Urinary bladder (tissue), 3 donors: ENCODE measurements at regions not wholly inside any gene's neighbourhood (a gene's known extent, or its start where the extent isn't known, plus 50 kb on each side); places are given as distances from the start of the nearest gene placed in this dataset.
"Not testable (repeated sequence)": the region's sequence is repeated elsewhere in the genome, so short reads cannot be mapped to it uniquely, and the experiment has no call there.

Source experiments
- DNase-seq: peaks from one replicate; pipeline ENCODE4 v3.0.0-alpha.2; 2015; ENCODE audit errors: extremely low spot score
- H3K27ac ChIP-seq: one replicate; pipeline ENCODE4 v1.5.1; 2013; ENCODE audit warnings: low read depth, mild to moderate bottlenecking, moderate library complexity
- H3K36me3 ChIP-seq: one replicate; pipeline ENCODE4 v1.6.1; 2013; ENCODE audit warnings: mild to moderate bottlenecking, moderate library complexity; ENCODE audit not compliant: insufficient read depth
- H3K4me1 ChIP-seq: one replicate; pipeline ENCODE4 v1.6.1; 2013; ENCODE audit warnings: mild to moderate bottlenecking, moderate library complexity; ENCODE audit not compliant: insufficient read depth
- H3K4me3 ChIP-seq: one replicate; pipeline ENCODE4 v1.5.1; 2013; ENCODE audit warnings: low read depth, low read length
- WGBS: extraction: QIAGEN DNeasy Blood & Tissue Kit; methylation state at CpG from one replicate; pipeline ENCODE4 v1.1.7; 2013; 5-methylcytosine and 5-hydroxymethylcytosine counted together
- donor health status: healthy with polysubstance abuse.
- donor health status: healthy.

DNA sequence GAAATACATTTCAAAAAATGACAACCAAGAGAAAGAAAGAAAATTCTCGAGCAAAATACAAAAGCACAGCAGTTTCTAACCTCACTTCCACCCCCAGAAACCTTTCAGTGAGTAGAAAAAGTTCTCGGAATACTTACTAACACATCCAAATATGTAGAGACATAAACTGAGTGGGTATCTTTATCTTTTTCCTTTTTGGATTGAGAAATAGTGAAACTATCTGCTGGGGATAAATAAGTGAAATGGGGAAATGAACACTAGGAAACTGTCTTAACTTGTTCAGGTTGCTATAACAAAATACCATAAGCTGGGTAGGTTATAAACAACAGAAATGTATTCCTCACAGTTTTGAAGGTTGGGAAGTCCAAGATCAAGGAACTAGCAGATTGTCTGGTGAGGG, 72.0 kb downstream of the VCAM1 start:
- H3K4me1 ChIP-seq, result no peaks in the 10 kb centered on the region
- H3K4me3 ChIP-seq, result no peak overlapping the region
- no peaks in the 10 kb centered on the region for H3K36me3 ChIP-seq
- DNase-seq, result no peak
- 67% methylated on average over 2 of the region's 2 CpGs for WGBS
- no peak overlapping the region for H3K27ac ChIP-seq

DNA sequence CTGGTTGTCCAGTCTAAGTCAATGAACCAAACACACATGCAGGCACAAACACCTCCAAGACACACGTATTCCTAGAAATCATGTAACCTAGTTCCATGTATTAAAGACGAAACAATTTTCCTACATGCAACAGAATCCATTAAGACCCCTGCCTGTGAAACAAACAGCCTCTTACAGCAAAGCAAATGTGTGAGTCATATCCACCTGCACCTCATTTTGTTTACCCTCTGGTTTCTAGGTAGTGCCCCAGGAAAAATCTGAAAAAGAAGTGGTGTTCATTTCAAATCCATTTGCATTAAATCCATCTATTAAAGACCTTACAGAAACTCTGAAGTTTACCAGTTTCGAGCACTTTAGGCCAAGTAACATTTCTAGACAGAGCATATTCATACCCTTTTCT, 74.1 kb downstream of the VCAM1 start:
- no peaks in the 10 kb centered on the region for H3K4me1 ChIP-seq
- no peaks in the 10 kb centered on the region for H3K36me3 ChIP-seq
- no peak for DNase-seq
- no peak overlapping the region for H3K4me3 ChIP-seq
- 94% methylated on average over 3 of the region's 3 CpGs for WGBS
- no peak overlapping the region for H3K27ac ChIP-seq

DNA sequence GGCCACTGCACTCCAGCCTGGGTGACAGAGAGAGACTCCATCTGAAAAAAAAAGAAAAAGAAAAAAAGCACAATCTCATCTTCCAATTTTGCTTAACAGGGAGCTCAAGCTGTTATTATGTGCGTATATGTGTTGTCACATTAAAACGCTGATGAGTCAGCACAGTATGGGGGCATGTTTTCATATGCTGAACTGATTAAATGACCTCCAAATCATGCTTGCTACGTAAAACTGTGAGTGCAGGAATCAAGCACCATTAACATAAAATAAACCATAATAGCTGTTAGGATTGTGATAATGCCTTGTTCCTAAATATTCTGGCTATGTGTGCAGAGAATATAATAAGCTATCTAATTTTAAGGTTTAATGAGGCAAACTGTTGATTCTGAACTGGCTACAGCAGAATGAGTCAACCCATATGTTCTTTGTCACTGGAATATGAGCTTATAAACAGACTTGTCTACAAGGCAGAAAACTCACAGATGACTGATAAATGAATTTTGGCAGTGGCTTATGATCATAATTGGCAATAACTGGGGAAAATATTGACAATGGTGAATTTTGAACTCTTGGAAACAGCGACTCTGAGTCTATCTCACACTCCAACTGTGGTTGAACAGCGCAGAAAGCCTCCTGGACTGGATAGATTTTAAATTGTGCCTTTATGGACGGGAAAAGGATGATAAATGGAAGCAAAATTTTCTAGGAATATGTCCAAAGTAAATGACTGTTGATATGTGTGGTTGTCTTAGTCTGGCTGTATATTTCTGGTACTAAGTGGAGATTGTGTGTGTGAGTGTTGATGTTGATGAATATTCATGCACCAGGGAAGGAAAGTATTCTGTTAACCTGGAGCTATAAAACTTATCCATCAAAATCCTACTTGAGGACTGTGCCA, 75.5 kb downstream of the VCAM1 start:
- 37% methylated on average over 6 of the region's 6 CpGs for WGBS
- DNase-seq, result peak; percentile 17
- Histone ChIP-seq H3K27ac (no peak overlapping the region), H3K36me3 (no peaks in the 10 kb centered on the region), H3K4me3 (no peak overlapping the region), H3K4me1 (no peaks in the 10 kb centered on the region)

GRCh38 chr1:100795646-100795985, 76.1 kb downstream of the VCAM1 start:
- 76% methylated on average over 3 of the region's 3 CpGs for WGBS
- no peak overlapping the region for H3K4me3 ChIP-seq
- H3K27ac ChIP-seq, result no peak overlapping the region
- H3K4me1 ChIP-seq, result no peaks in the 10 kb centered on the region
- no peak for DNase-seq
- no peaks in the 10 kb centered on the region for H3K36me3 ChIP-seq

- H3K4me1 ChIP-seq, result no peaks in the 10 kb centered on the region
- H3K36me3 ChIP-seq, result no peaks in the 10 kb centered on the region
- no peak for DNase-seq
- H3K27ac ChIP-seq, result no peak overlapping the region
- no peak overlapping the region for H3K4me3 ChIP-seq
Observed at GRCh38 chr1:100796046-100796445, 76.5 kb downstream of the VCAM1 start.

- no peaks in the 10 kb centered on the region for H3K36me3 ChIP-seq
- H3K4me1 ChIP-seq, result no peaks in the 10 kb centered on the region
- WGBS, result 78% methylated on average over 2 of the region's 2 CpGs
- no peak overlapping the region for H3K27ac ChIP-seq
- no peak for DNase-seq
- no peak overlapping the region for H3K4me3 ChIP-seq
Observed at GRCh38 chr1:100799548-100799947, 80.0 kb downstream of the VCAM1 start.

DNA sequence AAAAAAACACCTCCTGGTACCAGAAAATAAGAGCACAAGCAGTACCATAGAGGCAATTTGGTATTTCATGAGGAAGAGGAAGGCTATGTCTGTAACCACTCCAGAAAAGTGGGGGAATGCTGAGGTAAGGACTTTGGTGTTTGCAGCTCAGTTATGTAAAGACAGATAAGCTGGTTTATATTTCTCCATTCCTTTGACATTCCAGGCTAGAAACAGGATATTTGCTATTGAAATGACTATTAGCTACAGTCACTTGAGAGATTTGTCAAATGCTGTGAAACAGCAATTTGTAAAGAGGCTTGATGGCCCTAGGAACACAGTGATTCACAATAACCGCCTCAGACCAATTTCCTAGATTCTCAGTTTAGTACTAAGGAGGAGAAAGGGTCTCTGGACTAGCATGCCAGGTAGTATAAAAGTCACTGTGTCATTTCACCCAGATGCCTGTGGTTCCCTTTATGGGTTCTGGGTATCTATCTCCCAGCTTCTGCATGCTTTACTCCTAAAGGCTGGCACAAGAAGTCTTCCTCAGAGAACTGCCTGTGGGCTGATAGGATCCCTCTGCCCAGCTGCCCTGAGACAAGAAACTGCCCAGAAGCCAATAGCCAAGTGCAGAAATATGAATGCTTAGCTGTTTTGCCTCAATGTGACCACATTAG, 80.5 kb downstream of the VCAM1 start:
- WGBS, result 85% methylated on average over 1 of the region's 1 CpG
- no peak for DNase-seq
- no peaks in the 10 kb centered on the region for H3K36me3 ChIP-seq
- no peak overlapping the region for H3K4me3 ChIP-seq
- H3K4me1 ChIP-seq, result no peaks in the 10 kb centered on the region
- no peak overlapping the region for H3K27ac ChIP-seq

GRCh38 chr1:100801256-100801655, 81.7 kb downstream of the VCAM1 start:
- not testable (repeated sequence) for DNase-seq, H3K27ac ChIP-seq, H3K4me1 ChIP-seq, H3K4me3 ChIP-seq, H3K36me3 ChIP-seq
- over 99% methylated on average over 4 of the region's 4 CpGs for WGBS

DNA sequence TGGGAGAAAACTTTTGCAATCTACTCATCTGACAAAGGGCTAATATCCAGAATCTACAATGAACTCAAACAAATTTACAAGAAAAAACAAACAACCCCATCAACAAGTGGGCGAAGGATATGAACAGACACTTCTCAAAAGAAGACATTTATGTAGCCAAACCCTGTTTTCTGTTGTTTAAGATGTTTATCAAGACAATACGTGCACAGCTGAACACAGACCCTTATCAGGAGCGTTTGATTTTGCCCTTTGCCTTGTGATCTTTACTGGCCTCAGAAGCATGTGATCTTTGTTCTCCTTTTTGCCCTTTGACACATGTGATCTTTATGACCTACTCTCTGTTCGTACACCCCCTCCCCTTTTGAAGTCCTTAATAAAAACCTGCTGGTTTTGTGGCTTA, 83.7 kb downstream of the VCAM1 start:
- H3K4me3 ChIP-seq, H3K36me3 ChIP-seq, DNase-seq, H3K27ac ChIP-seq, H3K4me1 ChIP-seq: not testable (repeated sequence)
- 73% methylated on average over 4 of the region's 4 CpGs for WGBS

DNA sequence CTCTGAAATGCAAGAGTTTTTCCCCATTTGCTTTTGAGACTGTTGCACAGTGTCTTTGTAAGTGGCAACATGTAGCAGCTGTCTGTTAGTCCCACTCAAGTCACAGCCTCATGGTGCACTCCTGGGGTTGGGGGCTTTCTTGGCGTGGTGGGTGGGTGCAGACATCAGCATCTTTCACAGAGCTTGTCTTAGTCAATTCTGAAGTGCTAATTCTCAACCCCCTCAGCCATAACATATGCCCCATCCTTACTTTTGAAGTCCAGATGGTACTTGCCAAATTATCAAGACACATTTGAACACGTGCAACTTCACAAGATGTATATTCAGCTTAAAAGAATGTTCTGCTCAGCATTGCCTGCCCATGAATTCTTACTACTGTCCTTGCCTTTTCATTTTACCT, 87.1 kb downstream of the VCAM1 start:
- WGBS, result 54% methylated on average over 2 of the region's 2 CpGs
- Histone ChIP-seq H3K27ac (no peak overlapping the region), H3K4me1 (no peaks in the 10 kb centered on the region), H3K4me3 (no peak overlapping the region), H3K36me3 (no peaks in the 10 kb centered on the region)
- no peak for DNase-seq

DNA sequence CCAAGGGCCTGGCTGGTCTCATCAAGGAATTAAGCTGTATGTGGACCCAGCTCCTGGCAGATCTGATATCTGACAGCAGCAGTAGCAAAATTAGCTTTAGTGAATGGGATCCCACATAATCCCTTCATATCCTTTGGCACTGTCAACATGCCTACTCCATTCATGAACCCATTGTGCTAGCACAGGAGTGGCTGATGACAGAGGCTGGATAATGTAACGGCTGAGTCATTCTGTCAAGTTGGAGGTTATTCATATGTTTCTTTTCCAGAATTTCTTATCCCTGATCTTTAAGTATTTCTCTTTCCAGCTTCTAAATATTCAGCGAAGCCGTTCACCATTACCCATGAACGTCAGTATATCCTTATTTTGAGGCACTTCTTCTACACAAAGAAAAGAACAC, 84.3 kb downstream of the EXTL2 start:
- Histone ChIP-seq H3K4me1 (no peaks in the 10 kb centered on the region), H3K36me3 (no peaks in the 10 kb centered on the region), H3K4me3 (no peak overlapping the region), H3K27ac (no peak overlapping the region)
- DNase-seq, result no peak
- WGBS, result 72% methylated on average over 4 of the region's 4 CpGs

DNA sequence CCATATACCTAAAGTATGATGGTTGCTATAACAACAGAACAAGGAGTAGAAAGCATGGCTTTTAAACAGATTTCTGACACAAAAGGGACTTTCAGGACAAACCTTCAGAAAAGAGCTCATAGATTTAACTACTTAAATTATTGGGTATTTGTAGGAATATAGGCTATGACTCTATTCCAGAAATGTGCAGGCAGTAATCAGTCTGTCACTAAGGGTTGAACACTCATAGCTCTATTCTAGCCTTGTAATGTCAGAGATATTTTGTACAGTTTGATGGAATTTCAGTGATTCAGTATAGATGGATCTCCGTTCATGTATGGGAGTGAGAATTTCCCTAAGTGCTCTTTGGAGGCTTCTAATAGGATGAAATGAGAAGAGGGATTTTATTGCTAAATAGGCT, 82.8 kb downstream of the EXTL2 start:
- WGBS, result 86% methylated on average over 1 of the region's 1 CpG

DNA sequence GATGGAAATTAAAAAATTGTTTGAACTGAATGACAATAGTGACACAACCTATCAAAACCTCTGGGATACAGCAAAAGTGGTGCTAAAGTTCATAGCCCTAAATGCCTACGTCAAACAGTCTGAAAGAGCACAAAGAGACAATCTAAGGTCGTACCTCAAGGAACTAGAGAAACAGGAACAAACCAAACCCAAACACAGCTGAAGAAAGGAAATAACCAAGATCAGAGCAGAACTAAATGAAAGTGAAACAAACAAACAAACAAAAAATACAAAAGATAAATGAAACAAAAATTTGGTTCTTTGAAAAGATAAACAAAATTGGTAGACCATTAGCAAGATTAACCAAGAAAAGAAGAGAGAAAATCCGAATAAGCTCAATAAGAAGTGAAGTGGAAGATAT, 79.7 kb downstream of the EXTL2 start:
- H3K36me3 ChIP-seq, DNase-seq, H3K27ac ChIP-seq, H3K4me1 ChIP-seq, H3K4me3 ChIP-seq: not testable (repeated sequence)
- WGBS, result 84% methylated on average over 3 of the region's 3 CpGs

More for the DNA sequence above, 82.8 kb downstream of the EXTL2 start:
- Histone ChIP-seq H3K36me3 (no peaks in the 10 kb centered on the region), H3K4me3 (no peak overlapping the region), H3K27ac (no peak overlapping the region), H3K4me1 (no peaks in the 10 kb centered on the region)
- no peak for DNase-seq

GRCh38 chr1:100816049-100816448, 78.6 kb downstream of the EXTL2 start:
- Histone ChIP-seq H3K27ac (no peak overlapping the region), H3K36me3 (no peaks in the 10 kb centered on the region), H3K4me1 (no peaks in the 10 kb centered on the region), H3K4me3 (no peak overlapping the region)
- no peak for DNase-seq
- WGBS, result 67% methylated on average over 3 of the region's 3 CpGs
